Stimulated activated naive CD8-positive, alpha-beta T cell treated with anti-CD3 and anti-CD28 coated beads, Interleukin-15, Interleukin-2, amounts not matched to agents 100 ng/mL and 50 ng/mL, for 24 hours (primary cell): ENCODE measurements at regions not wholly inside any gene's neighbourhood (a gene's known extent, or its start where the extent isn't known, plus 50 kb on each side); places are given as distances from the start of the nearest gene placed in this dataset.
"Not testable (repeated sequence)": the region's sequence is repeated elsewhere in the genome, so short reads cannot be mapped to it uniquely, and the experiment has no call there.

Source experiments
- H3K27ac Mint-ChIP-seq: one replicate; pipeline ENCODE4 v1.8.0; 2021; ENCODE audit warnings: mild to moderate bottlenecking, mixed read lengths
- H3K27me3 Mint-ChIP-seq: one replicate; pipeline ENCODE4 v1.8.0; 2021; ENCODE audit warnings: mixed read lengths
- H3K36me3 Mint-ChIP-seq: one replicate; pipeline ENCODE4 v1.8.0; 2021; ENCODE audit warnings: low read depth, mixed read lengths
- H3K4me1 Mint-ChIP-seq: one replicate; pipeline ENCODE4 v1.8.0; 2021; ENCODE audit warnings: low read depth, mixed read lengths
- H3K4me3 Mint-ChIP-seq: one replicate; pipeline ENCODE4 v1.8.0; 2021; ENCODE audit warnings: mild to moderate bottlenecking, mixed read lengths
- H3K9me3 Mint-ChIP-seq: one replicate; pipeline ENCODE4 v1.8.0; 2021; ENCODE audit warnings: mixed read lengths

GRCh38 chr18:10138719-10139118 lies 224.9 kb downstream of the VAPA start:
- Mint-ChIP-seq H3K4me1 (no peaks in the 10 kb centered on the region), H3K4me3 (no peak overlapping the region), H3K27me3 (peaks cover 2% of the 10 kb centered on the region), H3K27ac (no peak overlapping the region), H3K36me3 (no peaks in the 10 kb centered on the region), H3K9me3 (no peaks in the 10 kb centered on the region)

- Mint-ChIP-seq H3K27me3 (no peaks in the 10 kb centered on the region), H3K27ac (no peak overlapping the region), H3K36me3 (no peaks in the 10 kb centered on the region), H3K4me1 (no peaks in the 10 kb centered on the region), H3K4me3 (no peak overlapping the region), H3K9me3 (no peaks in the 10 kb centered on the region)
Observed at GRCh38 chr18:10139783-10140410, 226.1 kb downstream of the VAPA start.

- no peaks in the 10 kb centered on the region for H3K4me1 Mint-ChIP-seq
- H3K27ac Mint-ChIP-seq = no peak overlapping the region
- no peaks in the 10 kb centered on the region for H3K9me3 Mint-ChIP-seq
- H3K36me3 Mint-ChIP-seq = no peaks in the 10 kb centered on the region
- no peaks in the 10 kb centered on the region for H3K27me3 Mint-ChIP-seq
- H3K4me3 Mint-ChIP-seq = no peak overlapping the region
Observed at GRCh38 chr18:10140461-10141282, 226.9 kb downstream of the VAPA start.

- no peak overlapping the region for H3K27ac Mint-ChIP-seq
- no peaks in the 10 kb centered on the region for H3K9me3 Mint-ChIP-seq
- no peak overlapping the region for H3K4me3 Mint-ChIP-seq
- H3K36me3 Mint-ChIP-seq = no peaks in the 10 kb centered on the region
- H3K27me3 Mint-ChIP-seq = no peaks in the 10 kb centered on the region
- no peaks in the 10 kb centered on the region for H3K4me1 Mint-ChIP-seq
Observed at GRCh38 chr18:10141559-10141958, 227.7 kb downstream of the VAPA start.

GRCh38 chr18:10142056-10142455 lies 228.2 kb downstream of the VAPA start:
- Mint-ChIP-seq H3K4me3 (no peak overlapping the region), H3K27me3 (no peaks in the 10 kb centered on the region)

GRCh38 chr18:10142496-10143160 lies 228.8 kb downstream of the VAPA start:
- Mint-ChIP-seq H3K4me1 (no peaks in the 10 kb centered on the region), H3K27me3 (no peaks in the 10 kb centered on the region), H3K27ac (no peak overlapping the region)

More at GRCh38 chr18:10142056-10142455, 228.2 kb downstream of the VAPA start:
- Mint-ChIP-seq H3K4me1 (no peaks in the 10 kb centered on the region), H3K27ac (no peak overlapping the region), H3K36me3 (no peaks in the 10 kb centered on the region), H3K9me3 (no peaks in the 10 kb centered on the region)

GRCh38 chr18:10143596-10143995 lies 229.8 kb downstream of the VAPA start:
- no peak overlapping the region for H3K4me3 Mint-ChIP-seq
- no peaks in the 10 kb centered on the region for H3K36me3 Mint-ChIP-seq
- no peaks in the 10 kb centered on the region for H3K27me3 Mint-ChIP-seq
- H3K9me3 Mint-ChIP-seq = no peaks in the 10 kb centered on the region
- no peak overlapping the region for H3K27ac Mint-ChIP-seq
- no peaks in the 10 kb centered on the region for H3K4me1 Mint-ChIP-seq

More at GRCh38 chr18:10142496-10143160, 228.8 kb downstream of the VAPA start:
- no peaks in the 10 kb centered on the region for H3K36me3 Mint-ChIP-seq
- H3K4me3 Mint-ChIP-seq = no peak overlapping the region
- H3K9me3 Mint-ChIP-seq = no peaks in the 10 kb centered on the region

- no peak overlapping the region for H3K27ac Mint-ChIP-seq
- H3K36me3 Mint-ChIP-seq = no peaks in the 10 kb centered on the region
- no peaks in the 10 kb centered on the region for H3K9me3 Mint-ChIP-seq
- H3K27me3 Mint-ChIP-seq = no peaks in the 10 kb centered on the region
- no peak overlapping the region for H3K4me3 Mint-ChIP-seq
- H3K4me1 Mint-ChIP-seq = no peaks in the 10 kb centered on the region
Observed at GRCh38 chr18:10145546-10145945, 231.7 kb downstream of the VAPA start.

- Mint-ChIP-seq H3K9me3 (no peaks in the 10 kb centered on the region), H3K27ac (no peak overlapping the region), H3K4me1 (no peaks in the 10 kb centered on the region), H3K36me3 (no peaks in the 10 kb centered on the region), H3K27me3 (no peaks in the 10 kb centered on the region), H3K4me3 (no peak overlapping the region)
Observed at GRCh38 chr18:10147226-10147625, 233.4 kb downstream of the VAPA start.

GRCh38 chr18:10147752-10148151 lies 233.9 kb downstream of the VAPA start:
- Mint-ChIP-seq H3K9me3 (no peaks in the 10 kb centered on the region), H3K27me3 (no peaks in the 10 kb centered on the region), H3K4me1 (no peaks in the 10 kb centered on the region), H3K27ac (no peak overlapping the region), H3K36me3 (no peaks in the 10 kb centered on the region), H3K4me3 (no peak overlapping the region)

- H3K36me3 Mint-ChIP-seq = no peaks in the 10 kb centered on the region
- H3K9me3 Mint-ChIP-seq = no peaks in the 10 kb centered on the region
- H3K4me1 Mint-ChIP-seq = no peaks in the 10 kb centered on the region
- H3K27ac Mint-ChIP-seq = no peak overlapping the region
- H3K4me3 Mint-ChIP-seq = no peak overlapping the region
- no peaks in the 10 kb centered on the region for H3K27me3 Mint-ChIP-seq
Observed at GRCh38 chr18:10148189-10148929, 234.5 kb downstream of the VAPA start.

GRCh38 chr18:10149768-10150556 lies 236.1 kb downstream of the VAPA start:
- Mint-ChIP-seq H3K4me3 (no peak overlapping the region), H3K27ac (no peak overlapping the region), H3K27me3 (no peaks in the 10 kb centered on the region), H3K4me1 (no peaks in the 10 kb centered on the region), H3K36me3 (no peaks in the 10 kb centered on the region), H3K9me3 (no peaks in the 10 kb centered on the region)

- H3K27me3 Mint-ChIP-seq, H3K27ac Mint-ChIP-seq, H3K4me3 Mint-ChIP-seq, H3K4me1 Mint-ChIP-seq, H3K9me3 Mint-ChIP-seq, H3K36me3 Mint-ChIP-seq: not testable (repeated sequence)
Observed at GRCh38 chr18:10150576-10150975, 236.8 kb downstream of the VAPA start.

GRCh38 chr18:10152475-10152874 lies 238.7 kb downstream of the VAPA start:
- no peaks in the 10 kb centered on the region for H3K27me3 Mint-ChIP-seq
- no peaks in the 10 kb centered on the region for H3K4me1 Mint-ChIP-seq
- no peak overlapping the region for H3K27ac Mint-ChIP-seq
- H3K9me3 Mint-ChIP-seq = peaks cover 8% of the 10 kb centered on the region
- no peaks in the 10 kb centered on the region for H3K36me3 Mint-ChIP-seq
- H3K4me3 Mint-ChIP-seq = no peak overlapping the region
